Osteocyte (in vitro differentiated cells): ENCODE measurements at regions not wholly inside any gene's neighbourhood (a gene's known extent, or its start where the extent isn't known, plus 50 kb on each side); places are given as distances from the start of the nearest gene placed in this dataset.
A peak's percentile ranks its signal among the peaks of the same experiment; 100 is the strongest.

Source experiments
- DNase-seq: peaks from one replicate; pipeline ENCODE4 v3.0.0; 2021; ENCODE audit warnings: mixed read lengths; ENCODE audit not compliant: unreplicated experiment; ENCODE audit errors: extremely low spot score
- H3K27ac Mint-ChIP-seq: one replicate; pipeline ENCODE4 v1.8.0; 2021; ENCODE audit warnings: mild to moderate bottlenecking, mixed read lengths; ENCODE audit not compliant: unreplicated experiment
- H3K27me3 Mint-ChIP-seq: one replicate; pipeline ENCODE4 v1.8.0; 2021; ENCODE audit warnings: mixed read lengths; ENCODE audit not compliant: unreplicated experiment
- H3K36me3 Mint-ChIP-seq: one replicate; pipeline ENCODE4 v1.8.0; 2021; ENCODE audit warnings: mixed read lengths; ENCODE audit not compliant: unreplicated experiment
- H3K4me1 Mint-ChIP-seq: one replicate; pipeline ENCODE4 v1.8.0; 2021; ENCODE audit warnings: mixed read lengths; ENCODE audit not compliant: unreplicated experiment
- H3K4me3 Mint-ChIP-seq: one replicate; pipeline ENCODE4 v1.8.0; 2021; ENCODE audit warnings: mild to moderate bottlenecking, moderate library complexity, mixed read lengths; ENCODE audit not compliant: unreplicated experiment
- H3K9me3 Mint-ChIP-seq: one replicate; pipeline ENCODE4 v1.8.0; 2021; ENCODE audit warnings: mixed read lengths; ENCODE audit not compliant: unreplicated experiment
- CTCF ChIP-seq: fragments of 200-600 bp; sonication (generic); IDR thresholded peaks from 2 replicates; pipeline ENCODE4 v1.5.0; 2021; ENCODE audit warnings: antibody characterized with exemption, mild to moderate bottlenecking, moderate library complexity

DNA sequence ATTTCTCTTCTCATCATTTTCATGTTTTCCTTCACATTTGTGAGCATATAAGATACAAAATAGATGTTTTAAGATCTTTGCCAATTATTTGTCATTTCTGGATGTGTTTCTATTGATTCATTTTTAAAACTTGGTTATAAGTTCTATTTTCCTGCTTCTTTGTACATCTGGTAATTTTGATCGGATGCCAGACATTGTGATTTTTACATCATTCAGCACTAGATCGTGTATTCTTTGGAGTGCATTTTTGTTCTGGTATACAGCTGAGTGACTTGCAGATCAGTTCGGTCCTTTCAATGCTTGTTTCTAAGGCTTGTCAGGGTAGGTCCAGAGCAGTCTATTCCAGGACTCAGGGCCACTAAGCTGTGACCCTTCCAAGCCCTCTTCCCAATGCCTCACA is 198.2 kb downstream of the KLF12 start:
- no peak for DNase-seq
- Mint-ChIP-seq H3K27ac (no peak overlapping the region), H3K9me3 (no peaks in the 10 kb centered on the region), H3K4me3 (no peak overlapping the region), H3K36me3 (peaks cover 17% of the 10 kb centered on the region), H3K27me3 (no peaks in the 10 kb centered on the region), H3K4me1 (peaks cover 37% of the 10 kb centered on the region)
- TF ChIP-seq CTCF, result no peak

- peaks cover 37% of the 10 kb centered on the region for H3K4me1 Mint-ChIP-seq
- no peak for DNase-seq
- no peaks in the 10 kb centered on the region for H3K9me3 Mint-ChIP-seq
- H3K4me3 Mint-ChIP-seq, result no peak overlapping the region
- no peak for TF ChIP-seq CTCF
- H3K27me3 Mint-ChIP-seq, result no peaks in the 10 kb centered on the region
- no peak overlapping the region for H3K27ac Mint-ChIP-seq
- H3K36me3 Mint-ChIP-seq, result peaks cover 11% of the 10 kb centered on the region
Measured at GRCh38 chr13:73934771-73935170, 199.4 kb downstream of the KLF12 start.

DNA sequence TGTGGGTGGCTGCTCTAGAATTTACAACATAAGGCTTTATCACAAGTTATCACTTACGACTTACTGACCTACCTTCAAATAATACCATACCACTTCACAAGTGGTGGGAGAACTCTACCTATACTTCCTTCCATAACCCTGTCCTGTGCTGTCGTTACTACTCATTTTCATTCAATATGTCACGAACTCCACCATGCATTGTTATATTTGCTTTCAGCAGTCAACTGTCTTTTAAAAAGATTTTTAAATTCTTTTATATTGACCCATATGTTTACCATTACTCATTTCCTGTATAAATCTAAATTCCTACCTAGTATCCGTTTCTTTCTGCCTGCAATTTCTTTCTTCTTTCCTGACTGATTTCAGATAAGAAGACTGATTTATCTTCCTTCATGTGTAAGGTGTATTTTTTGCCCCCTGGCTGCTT is 200.0 kb downstream of the KLF12 start:
- peaks cover 13% of the 10 kb centered on the region for H3K36me3 Mint-ChIP-seq
- no peak for DNase-seq
- H3K9me3 Mint-ChIP-seq, result no peaks in the 10 kb centered on the region
- H3K27ac Mint-ChIP-seq, result no peak overlapping the region
- peaks cover 37% of the 10 kb centered on the region for H3K4me1 Mint-ChIP-seq
- no peak for TF ChIP-seq CTCF
- no peak overlapping the region for H3K4me3 Mint-ChIP-seq
- no peaks in the 10 kb centered on the region for H3K27me3 Mint-ChIP-seq

GRCh38 chr13:73933795-73934194 is 200.4 kb downstream of the KLF12 start:
- Mint-ChIP-seq H3K36me3 (peaks cover 13% of the 10 kb centered on the region), H3K27me3 (no peaks in the 10 kb centered on the region), H3K9me3 (no peaks in the 10 kb centered on the region), H3K27ac (no peak overlapping the region), H3K4me3 (no peak overlapping the region), H3K4me1 (peaks cover 33% of the 10 kb centered on the region)
- no peak for DNase-seq
- TF ChIP-seq CTCF, result no peak

- Mint-ChIP-seq H3K4me3 (no peak overlapping the region), H3K4me1 (peaks cover 17% of the 10 kb centered on the region), H3K27me3 (no peaks in the 10 kb centered on the region), H3K27ac (peak overlapping the region; percentile 34), H3K36me3 (peaks cover 13% of the 10 kb centered on the region), H3K9me3 (no peaks in the 10 kb centered on the region)
- TF ChIP-seq CTCF, result no peak
- DNase-seq, result no peak
Measured at GRCh38 chr13:73932091-73932490, 202.1 kb downstream of the KLF12 start.
